Mesothelial cell of epicardium (in vitro differentiated cells): ENCODE measurements at regions not wholly inside any gene's neighbourhood (a gene's known extent, or its start where the extent isn't known, plus 50 kb on each side); places are given as distances from the start of the nearest gene placed in this dataset.

Source experiments
- DNase-seq, 2 experiments: peaks; one replicate each; pipeline ENCODE4 v3.0.0; 2021; ENCODE audit warnings: low spot score in 2 of 2; ENCODE audit not compliant: unreplicated experiment in 2 of 2
- H3K27ac Mint-ChIP-seq: 2 replicates; pipeline ENCODE4 v1.8.0; 2021; ENCODE audit warnings: mixed read lengths
- H3K27me3 Mint-ChIP-seq: 2 replicates; pipeline ENCODE4 v1.8.0; 2021; ENCODE audit warnings: low read depth, mixed read lengths
- H3K36me3 Mint-ChIP-seq: 2 replicates; pipeline ENCODE4 v1.8.0; 2021; ENCODE audit warnings: mixed read lengths
- H3K4me1 Mint-ChIP-seq: 2 replicates; pipeline ENCODE4 v1.8.0; 2021; ENCODE audit warnings: mixed read lengths
- H3K4me3 Mint-ChIP-seq: 2 replicates; pipeline ENCODE4 v1.8.0; 2021; ENCODE audit warnings: mild to moderate bottlenecking, moderate library complexity, mixed read lengths
- H3K9me3 Mint-ChIP-seq: 2 replicates; pipeline ENCODE4 v1.8.0; 2021; ENCODE audit warnings: mixed read lengths
- CTCF ChIP-seq: fragments of 200-600 bp; sonication (generic); IDR thresholded peaks from one replicate; pipeline ENCODE4 v1.5.0; 2021; ENCODE audit warnings: antibody characterized with exemption; ENCODE audit not compliant: unreplicated experiment

DNA sequence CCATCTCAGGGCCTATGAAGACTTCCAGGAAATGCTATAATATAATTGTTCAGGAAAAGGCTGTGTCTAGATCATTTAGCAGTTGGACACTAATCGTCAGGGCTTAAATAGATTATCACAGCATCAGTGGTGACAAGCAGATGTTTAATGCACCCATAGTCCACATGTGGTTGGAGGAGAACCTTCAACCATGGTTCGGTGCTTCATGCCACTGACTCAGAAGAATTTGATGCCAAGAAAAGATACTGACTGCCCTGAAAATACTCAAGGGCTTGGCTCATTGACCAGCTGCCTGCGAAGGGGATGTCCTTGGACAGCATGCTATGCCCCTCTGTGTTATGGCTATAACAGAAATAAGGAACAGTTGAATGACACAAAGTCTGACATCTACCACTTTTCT, 175.7 kb downstream of the HHIPL2 start:
- Mint-ChIP-seq H3K4me1 (peaks cover 17% of the 10 kb centered on the region), H3K27ac (no peak overlapping the region), H3K36me3 (no peaks in the 10 kb centered on the region), H3K4me3 (no peak overlapping the region), H3K27me3 (no peaks in the 10 kb centered on the region), H3K9me3 (no peaks in the 10 kb centered on the region)
- no peak for DNase-seq
- no peak for TF ChIP-seq CTCF

- Mint-ChIP-seq H3K4me3 (no peak overlapping the region), H3K27ac (no peak overlapping the region), H3K36me3 (no peaks in the 10 kb centered on the region), H3K27me3 (no peaks in the 10 kb centered on the region), H3K9me3 (no peaks in the 10 kb centered on the region), H3K4me1 (peaks cover 17% of the 10 kb centered on the region)
- DNase-seq, result no peak
- no peak for TF ChIP-seq CTCF
Observed at GRCh38 chr1:222370913-222371675, 176.8 kb downstream of the HHIPL2 start.

GRCh38 chr1:222370081-222370912, 177.6 kb downstream of the HHIPL2 start:
- Mint-ChIP-seq H3K9me3 (no peaks in the 10 kb centered on the region), H3K36me3 (no peaks in the 10 kb centered on the region), H3K27ac (no peak overlapping the region), H3K4me1 (peaks cover 17% of the 10 kb centered on the region), H3K27me3 (no peaks in the 10 kb centered on the region), H3K4me3 (no peak overlapping the region)
- DNase-seq, result no peak
- no peak for TF ChIP-seq CTCF

DNA sequence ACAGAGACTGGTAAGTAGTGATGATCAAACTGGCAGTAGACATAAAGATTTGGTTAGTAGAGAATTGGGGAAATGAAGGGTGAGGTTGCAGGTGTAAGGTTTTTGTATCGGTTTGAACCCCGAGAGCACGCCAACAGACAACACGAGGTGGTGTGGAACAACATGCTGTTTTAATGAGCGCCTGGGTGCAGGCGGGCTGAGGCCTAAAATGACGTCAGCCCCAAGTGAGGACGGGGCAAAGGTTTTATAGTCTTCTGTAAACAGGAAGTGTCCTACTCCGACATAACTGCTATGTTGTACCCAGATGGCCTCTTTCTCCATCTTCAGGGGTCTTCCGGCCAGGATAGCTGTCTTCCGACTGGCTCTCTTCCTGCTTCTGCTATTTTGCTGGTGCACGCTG, 178.8 kb downstream of the HHIPL2 start:
- no peak for TF ChIP-seq CTCF

DNA sequence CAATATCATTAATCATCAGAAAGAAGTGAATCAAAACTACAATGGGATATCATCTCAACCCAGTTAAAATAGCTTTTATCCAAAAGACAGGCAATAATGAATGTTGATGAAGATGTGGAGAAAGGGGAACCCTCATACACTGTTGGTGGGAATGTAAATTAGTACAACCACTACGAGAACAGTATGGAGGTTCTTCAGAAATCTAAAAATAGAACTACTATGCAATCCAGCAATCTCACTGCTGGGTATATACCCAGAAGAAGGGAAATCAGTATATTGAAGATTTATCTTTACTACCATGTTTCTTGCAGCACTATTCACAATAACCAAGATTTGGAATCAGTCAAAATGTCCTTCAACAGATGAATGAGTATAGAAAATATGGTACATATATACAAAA, 189.8 kb downstream of the HHIPL2 start:
- Mint-ChIP-seq H3K9me3 (peaks cover 16% of the 10 kb centered on the region), H3K4me3 (no peak overlapping the region), H3K27me3 (peaks cover 5% of the 10 kb centered on the region), H3K36me3 (no peaks in the 10 kb centered on the region), H3K4me1 (no peaks in the 10 kb centered on the region), H3K27ac (no peak overlapping the region)
- DNase-seq, result no peak
- no peak for TF ChIP-seq CTCF

More for the DNA sequence above, 178.8 kb downstream of the HHIPL2 start:
- no peak for DNase-seq
- Mint-ChIP-seq H3K4me3 (no peak overlapping the region), H3K27me3 (no peaks in the 10 kb centered on the region), H3K4me1 (peaks cover 11% of the 10 kb centered on the region), H3K27ac (no peak overlapping the region), H3K36me3 (no peaks in the 10 kb centered on the region), H3K9me3 (no peaks in the 10 kb centered on the region)
